ENCODE measurements at regions not wholly inside any gene's neighbourhood (a gene's known extent, or its start where the extent isn't known, plus 50 kb on each side); places are given as distances from the start of the nearest gene placed in this dataset.

DNA sequence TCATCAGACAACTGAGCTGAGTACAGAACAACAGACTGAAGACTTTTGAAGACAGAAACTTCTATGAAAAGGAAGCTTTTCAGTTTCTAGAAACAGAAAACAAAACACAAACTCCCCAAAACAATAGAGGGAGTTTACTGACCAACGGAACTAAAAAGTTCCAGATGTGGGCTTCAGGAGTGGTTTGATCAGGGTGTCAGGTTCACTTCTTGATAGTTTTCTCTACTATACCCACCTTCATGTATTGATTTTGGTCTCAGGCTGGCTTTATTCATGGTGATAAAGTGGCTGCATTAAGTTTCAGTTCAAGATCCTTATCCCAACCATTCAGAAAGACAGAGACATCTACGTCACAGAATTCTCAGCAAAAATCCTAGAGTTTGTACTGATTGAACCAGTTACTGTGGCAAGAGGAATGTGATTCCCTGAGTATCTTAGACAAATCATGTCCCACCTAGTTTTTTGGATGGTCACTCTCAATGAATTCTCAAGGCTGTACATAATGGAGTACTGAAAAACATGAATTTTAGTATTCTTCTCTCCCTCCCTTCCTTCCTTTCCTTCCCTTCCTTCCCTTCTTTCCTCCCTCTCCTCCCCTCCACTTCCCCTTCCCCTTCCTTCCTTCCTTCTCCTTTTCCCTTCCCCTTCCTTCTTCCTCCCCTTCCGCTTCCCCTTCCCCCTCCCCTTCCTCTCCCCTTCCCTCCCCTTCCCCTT is 680.5 kb downstream of the PTPRU start:
- Histone ChIP-seq H4K20me1 (ENCODE audit: control insufficient read depth, insufficient read depth, low read depth, low read length) (no peaks in the 10 kb centered on the region), H3K27ac (ENCODE audit: low read depth, low read length) (no peak overlapping the region), H3K79me2 (ENCODE audit: control insufficient read depth, low read length) (no peaks in the 10 kb centered on the region), H3F3A (ENCODE audit: control insufficient read depth, insufficient read depth) (no peaks in the 10 kb centered on the region), H3K36me3 (ENCODE audit: control insufficient read depth, low read length) (no peaks in the 10 kb centered on the region), H3K4me2 (ENCODE audit: low read length) (no peak overlapping the region), H3K27me3 (ENCODE audit: control insufficient read depth, low read length) (no peaks in the 10 kb centered on the region), H3K9me2 (replicated peaks; ENCODE audit: control insufficient read depth, low read length) (no peaks in the 10 kb centered on the region), H3K4me1 (ENCODE audit: control insufficient read depth, low read length) (no peaks in the 10 kb centered on the region), H3K9me3 (ENCODE audit: control insufficient read depth, insufficient read depth, low read length) (no peaks in the 10 kb centered on the region), H3K4me3 (ENCODE audit: low read length) (no peak overlapping the region)
- TF ChIP-seq, protein P1, sequence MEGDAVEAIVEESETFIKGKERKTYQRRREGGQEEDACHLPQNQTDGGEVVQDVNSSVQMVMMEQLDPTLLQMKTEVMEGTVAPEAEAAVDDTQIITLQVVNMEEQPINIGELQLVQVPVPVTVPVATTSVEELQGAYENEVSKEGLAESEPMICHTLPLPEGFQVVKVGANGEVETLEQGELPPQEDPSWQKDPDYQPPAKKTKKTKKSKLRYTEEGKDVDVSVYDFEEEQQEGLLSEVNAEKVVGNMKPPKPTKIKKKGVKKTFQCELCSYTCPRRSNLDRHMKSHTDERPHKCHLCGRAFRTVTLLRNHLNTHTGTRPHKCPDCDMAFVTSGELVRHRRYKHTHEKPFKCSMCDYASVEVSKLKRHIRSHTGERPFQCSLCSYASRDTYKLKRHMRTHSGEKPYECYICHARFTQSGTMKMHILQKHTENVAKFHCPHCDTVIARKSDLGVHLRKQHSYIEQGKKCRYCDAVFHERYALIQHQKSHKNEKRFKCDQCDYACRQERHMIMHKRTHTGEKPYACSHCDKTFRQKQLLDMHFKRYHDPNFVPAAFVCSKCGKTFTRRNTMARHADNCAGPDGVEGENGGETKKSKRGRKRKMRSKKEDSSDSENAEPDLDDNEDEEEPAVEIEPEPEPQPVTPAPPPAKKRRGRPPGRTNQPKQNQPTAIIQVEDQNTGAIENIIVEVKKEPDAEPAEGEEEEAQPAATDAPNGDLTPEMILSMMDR (IDR thresholded peaks at IDR 0.05; ENCODE audit: low read depth, low read length, poor library complexity, severe bottlenecking): no peak
- TF ChIP-seq EZH2phosphoT487 (IDR thresholded peaks at IDR 0.05; ENCODE audit: borderline replicate concordance, low read length): no peak

DNA sequence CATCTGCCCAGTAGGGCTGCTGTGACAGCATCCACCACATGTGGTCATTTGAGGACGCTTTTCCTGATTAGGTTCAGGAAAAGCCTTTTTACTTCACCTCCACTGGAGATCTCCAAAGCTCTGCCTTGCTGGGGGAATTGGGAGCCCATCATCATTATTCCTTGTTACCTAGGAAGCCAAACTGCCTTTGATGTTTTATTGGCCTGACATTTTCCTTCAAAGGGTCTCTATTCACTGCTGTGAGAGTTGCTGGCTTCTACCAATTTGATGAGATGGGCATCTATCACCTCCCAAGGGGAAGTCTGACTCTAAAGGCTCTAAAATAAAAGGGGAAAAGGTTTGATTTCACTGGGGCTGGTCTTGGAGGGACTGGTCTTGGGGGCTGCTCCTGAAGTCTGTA is 678.6 kb downstream of the PTPRU start:
- Histone ChIP-seq H3K27ac (ENCODE audit: low read depth, low read length) (no peak overlapping the region), H3K79me2 (ENCODE audit: control insufficient read depth, low read length) (no peaks in the 10 kb centered on the region), H3F3A (ENCODE audit: control insufficient read depth, insufficient read depth) (no peaks in the 10 kb centered on the region), H3K4me3 (ENCODE audit: low read length) (no peak overlapping the region), H3K36me3 (ENCODE audit: control insufficient read depth, low read length) (no peaks in the 10 kb centered on the region), H3K9me2 (replicated peaks; ENCODE audit: control insufficient read depth, low read length) (no peaks in the 10 kb centered on the region), H3K4me1 (ENCODE audit: control insufficient read depth, low read length) (no peaks in the 10 kb centered on the region), H3K4me2 (ENCODE audit: low read length) (no peak overlapping the region), H3K9me3 (ENCODE audit: control insufficient read depth, insufficient read depth, low read length) (no peaks in the 10 kb centered on the region), H3K27me3 (ENCODE audit: control insufficient read depth, low read length) (no peaks in the 10 kb centered on the region), H4K20me1 (ENCODE audit: control insufficient read depth, insufficient read depth, low read depth, low read length) (no peaks in the 10 kb centered on the region)
- TF ChIP-seq EZH2phosphoT487 (IDR thresholded peaks at IDR 0.05; ENCODE audit: borderline replicate concordance, low read length): no peak
- TF ChIP-seq, protein P1 (IDR thresholded peaks at IDR 0.05; ENCODE audit: low read depth, low read length, poor library complexity, severe bottlenecking): no peak

DNA sequence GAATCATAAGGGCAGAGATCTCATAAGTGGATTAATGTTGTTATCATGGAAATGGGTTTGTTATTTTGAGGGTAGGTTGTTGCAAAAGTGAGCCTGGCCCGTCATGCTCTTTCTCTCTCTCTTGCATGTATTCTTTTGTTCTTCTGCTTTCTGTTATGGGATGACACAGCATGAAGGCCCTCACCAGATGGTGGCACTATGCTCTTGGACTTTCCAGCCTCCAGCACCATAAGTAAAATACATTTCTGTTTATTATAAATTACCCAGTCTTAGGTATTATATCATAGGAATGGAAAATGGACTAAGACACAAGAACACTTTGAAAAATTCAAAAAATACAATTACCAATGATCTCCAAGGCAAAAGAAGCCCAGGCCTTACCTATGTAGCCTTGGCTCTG is 676.1 kb downstream of the PTPRU start:
- Histone ChIP-seq H3F3A (ENCODE audit: control insufficient read depth, insufficient read depth) (no peaks in the 10 kb centered on the region), H3K4me1 (ENCODE audit: control insufficient read depth, low read length) (no peaks in the 10 kb centered on the region), H3K4me2 (ENCODE audit: low read length) (no peak overlapping the region), H3K9me2 (replicated peaks; ENCODE audit: control insufficient read depth, low read length) (no peaks in the 10 kb centered on the region), H3K36me3 (ENCODE audit: control insufficient read depth, low read length) (no peaks in the 10 kb centered on the region), H4K20me1 (ENCODE audit: control insufficient read depth, insufficient read depth, low read depth, low read length) (no peaks in the 10 kb centered on the region), H3K4me3 (ENCODE audit: low read length) (no peak overlapping the region), H3K79me2 (ENCODE audit: control insufficient read depth, low read length) (no peaks in the 10 kb centered on the region), H3K9me3 (ENCODE audit: control insufficient read depth, insufficient read depth, low read length) (no peaks in the 10 kb centered on the region), H3K27me3 (ENCODE audit: control insufficient read depth, low read length) (peaks cover 7% of the 10 kb centered on the region; the same call in 1 of the 2 replicates), H3K27ac (ENCODE audit: low read depth, low read length) (no peak overlapping the region)
- TF ChIP-seq, protein P1 (IDR thresholded peaks at IDR 0.05; ENCODE audit: low read depth, low read length, poor library complexity, severe bottlenecking): peak; percentile 51
- TF ChIP-seq EZH2phosphoT487 (IDR thresholded peaks at IDR 0.05; ENCODE audit: borderline replicate concordance, low read length): no peak
